Stimulated activated effector memory CD8-positive, alpha-beta T cell treated with anti-CD3 and anti-CD28 coated beads, Interleukin-12 subunit alpha, Interleukin-12 subunit beta, amount 100 ng/mL, for 72 hours (primary cell): ENCODE measurements at regions not wholly inside any gene's neighbourhood (a gene's known extent, or its start where the extent isn't known, plus 50 kb on each side); places are given as distances from the start of the nearest gene placed in this dataset.
"Not testable (repeated sequence)": the region's sequence is repeated elsewhere in the genome, so short reads cannot be mapped to it uniquely, and the experiment has no call there.

Experiments
- ATAC-seq: fragments of 150-1000 bp; cut with Tn5 transposase; 2 replicates; pipeline ENCODE4 v1.10.0; 2021
- DNase-seq, 2 donors: peaks; one replicate each; pipeline ENCODE4 v3.0.0; 2021 to 2022; ENCODE audit warnings: low spot score in 2 of 2
- H3K27ac Mint-ChIP-seq: one replicate; pipeline ENCODE4 v1.8.0; 2022; ENCODE audit warnings: mild to moderate bottlenecking, mixed read lengths
- H3K36me3 Mint-ChIP-seq: one replicate; pipeline ENCODE4 v1.8.0; 2022; ENCODE audit warnings: mild to moderate bottlenecking, mixed read lengths
- H3K4me1 Mint-ChIP-seq: one replicate; pipeline ENCODE4 v1.8.0; 2022; ENCODE audit warnings: mixed read lengths
- H3K4me3 Mint-ChIP-seq: one replicate; pipeline ENCODE4 v1.8.0; 2022; ENCODE audit warnings: mild to moderate bottlenecking, mixed read lengths
- H3K9me3 Mint-ChIP-seq: one replicate; pipeline ENCODE4 v1.8.0; 2022; ENCODE audit warnings: mixed read lengths

DNA sequence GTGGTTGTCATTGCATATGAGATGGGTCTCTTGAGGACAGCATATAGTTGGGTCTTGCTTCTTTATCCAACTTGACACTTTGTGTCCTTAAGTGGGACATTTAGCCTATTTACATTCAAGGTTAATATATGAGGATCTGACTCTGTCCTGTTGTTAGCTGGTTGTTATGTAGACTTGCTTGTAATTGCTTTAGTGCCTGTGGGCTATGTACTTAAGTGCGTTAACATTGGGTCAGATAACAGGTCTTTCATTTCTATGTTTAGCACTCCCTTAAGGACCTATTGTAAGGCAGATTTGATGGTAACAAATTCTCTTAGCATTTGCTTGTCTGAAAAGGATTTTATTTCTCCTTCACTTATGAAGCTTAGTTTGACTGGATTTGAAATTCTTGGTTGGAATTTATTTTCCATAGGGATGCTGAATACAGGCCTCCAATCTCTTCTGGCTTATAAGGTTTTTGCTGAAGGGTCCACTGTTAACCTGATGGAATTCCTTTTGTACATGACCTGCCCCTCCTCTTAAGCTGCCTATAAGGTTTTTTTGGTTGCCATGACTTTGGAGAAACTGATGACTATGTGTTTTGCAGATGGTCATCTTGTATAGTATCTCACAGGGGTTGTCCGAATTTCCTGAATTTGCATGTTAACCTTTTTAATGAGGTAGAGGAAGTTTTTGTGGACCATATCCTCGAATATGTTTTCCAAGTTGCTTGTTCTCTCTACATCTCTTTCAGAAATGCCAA is 162.0 kb downstream of the NKX6-1 start:
- H3K9me3 Mint-ChIP-seq, result peaks cover 12% of the 10 kb centered on the region
- H3K36me3 Mint-ChIP-seq, result no peaks in the 10 kb centered on the region
- no peak overlapping the region for H3K4me3 Mint-ChIP-seq
- no peak overlapping the region for H3K27ac Mint-ChIP-seq
- ATAC-seq, result no peak
- DNase-seq, result no peak
- H3K4me1 Mint-ChIP-seq, result no peaks in the 10 kb centered on the region

DNA sequence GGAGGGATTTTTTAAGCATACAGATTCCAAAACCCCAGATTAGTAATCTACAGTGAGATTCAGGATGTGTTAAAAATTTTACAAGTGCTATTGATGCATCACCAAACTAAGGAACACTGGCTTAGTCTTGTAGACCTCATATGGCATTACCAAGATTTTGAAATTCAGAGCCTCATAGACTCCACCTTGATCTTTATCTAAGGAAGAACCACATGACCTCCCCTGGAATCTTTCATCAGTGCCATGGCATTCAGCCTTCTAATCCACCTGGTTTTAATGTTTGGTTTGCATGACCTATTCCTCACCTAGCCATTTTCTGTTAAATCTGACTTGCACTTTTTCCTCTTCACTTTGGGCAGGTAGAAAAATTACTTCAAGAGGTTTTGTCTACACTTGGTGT is 171.6 kb downstream of the NKX6-1 start:
- peaks cover 6% of the 10 kb centered on the region for H3K9me3 Mint-ChIP-seq
- H3K4me1 Mint-ChIP-seq, result no peaks in the 10 kb centered on the region
- H3K4me3 Mint-ChIP-seq, result no peak overlapping the region
- H3K36me3 Mint-ChIP-seq, result no peaks in the 10 kb centered on the region
- ATAC-seq (no peak), DNase-seq (no peak)
- no peak overlapping the region for H3K27ac Mint-ChIP-seq

DNA sequence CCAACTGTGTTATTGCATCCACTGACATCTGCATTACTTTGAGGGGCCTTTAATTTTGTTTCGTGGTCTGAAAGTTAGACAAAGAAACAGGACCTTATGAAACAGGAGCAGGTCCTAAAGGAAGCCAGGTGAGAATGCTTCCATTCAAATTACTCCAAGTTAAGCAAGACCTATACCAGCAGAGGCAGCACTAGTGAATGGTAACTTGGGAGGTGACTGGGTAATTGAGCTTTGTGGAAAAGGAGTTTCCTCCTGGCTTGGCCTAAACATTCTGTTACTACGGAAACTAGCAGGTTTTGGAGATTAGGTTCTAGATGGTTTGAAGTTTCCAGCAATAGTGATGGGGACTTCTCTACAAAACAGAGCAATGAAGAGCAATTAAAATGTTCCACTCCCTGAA is 173.5 kb downstream of the NKX6-1 start:
- H3K9me3 Mint-ChIP-seq, result peaks cover 2% of the 10 kb centered on the region
- H3K27ac Mint-ChIP-seq, result no peak overlapping the region
- no peak for DNase-seq
- H3K36me3 Mint-ChIP-seq, result no peaks in the 10 kb centered on the region
- H3K4me1 Mint-ChIP-seq, result no peaks in the 10 kb centered on the region
- ATAC-seq, result no peak
- H3K4me3 Mint-ChIP-seq, result no peak overlapping the region

DNA sequence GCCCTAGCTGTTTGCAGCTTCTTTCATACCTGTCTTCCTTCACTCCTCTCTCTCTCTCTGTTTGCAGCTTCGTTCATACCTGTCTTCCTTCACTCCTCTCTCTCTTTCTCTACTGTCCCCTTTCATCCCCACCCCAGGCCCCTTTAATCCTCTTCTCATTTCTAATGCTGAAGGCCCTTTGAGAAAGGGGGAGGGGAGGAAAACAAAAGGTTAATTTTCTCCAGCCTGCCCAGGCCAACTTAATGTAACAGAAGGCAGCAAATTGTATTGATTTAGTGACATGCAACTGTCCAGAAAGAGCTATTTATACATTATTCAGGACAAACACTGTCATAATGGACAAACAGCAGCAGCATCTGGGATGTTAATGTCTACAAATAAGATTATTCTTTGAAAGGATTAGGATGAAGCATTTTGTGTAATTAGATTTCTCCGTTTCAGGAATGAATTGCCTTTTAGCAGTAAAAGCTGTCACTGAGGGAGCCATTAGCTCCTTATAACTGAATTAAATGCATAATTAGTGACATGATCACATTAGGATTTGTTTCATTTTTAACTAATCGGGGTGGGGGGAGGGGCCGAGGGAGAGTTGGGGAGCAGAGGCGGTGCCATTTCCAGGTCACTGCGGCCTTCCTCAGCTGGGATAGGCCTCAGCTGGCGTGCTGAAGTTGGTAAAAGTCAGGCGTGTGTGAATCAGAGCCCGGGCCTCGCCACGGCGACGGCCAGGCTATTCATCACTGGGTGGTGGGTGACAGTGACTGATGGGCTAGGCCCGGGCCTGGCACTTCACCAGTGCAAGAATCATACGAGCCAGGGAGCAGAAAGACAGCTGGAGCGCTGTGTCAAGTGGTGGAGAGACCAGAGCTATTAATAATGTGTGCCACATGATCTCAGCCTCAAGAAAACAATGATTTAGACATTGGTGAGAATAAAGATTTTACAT is 174.5 kb downstream of the NKX6-1 start:
- H3K9me3 Mint-ChIP-seq, result peaks cover 2% of the 10 kb centered on the region
- ATAC-seq (no peak), DNase-seq (no peak)
- H3K4me3 Mint-ChIP-seq, result no peak overlapping the region
- H3K4me1 Mint-ChIP-seq, result no peaks in the 10 kb centered on the region
- no peak overlapping the region for H3K27ac Mint-ChIP-seq
- no peaks in the 10 kb centered on the region for H3K36me3 Mint-ChIP-seq

DNA sequence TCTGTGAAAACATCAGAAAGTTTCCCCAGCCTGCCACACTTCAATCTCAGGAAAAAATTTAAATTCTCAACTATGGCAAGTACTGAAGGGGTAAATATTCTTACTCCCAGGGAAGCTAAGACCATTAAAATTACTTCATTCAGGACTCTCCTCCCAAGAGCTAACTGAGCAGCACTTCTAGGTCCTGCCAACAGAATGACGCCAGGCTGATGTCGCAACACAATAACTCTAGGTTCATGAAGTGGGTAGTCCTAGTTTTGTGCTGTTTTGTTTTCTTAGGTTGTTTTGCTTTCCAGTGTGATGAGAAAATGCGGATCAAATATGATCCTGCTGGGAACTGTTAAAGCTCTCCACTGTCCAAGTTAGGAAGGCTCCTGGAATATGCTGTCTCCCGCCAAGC is 180.0 kb downstream of the NKX6-1 start:
- no peak overlapping the region for H3K4me3 Mint-ChIP-seq
- no peaks in the 10 kb centered on the region for H3K36me3 Mint-ChIP-seq
- ATAC-seq (no peak), DNase-seq (no peak)
- H3K9me3 Mint-ChIP-seq, result no peaks in the 10 kb centered on the region
- H3K4me1 Mint-ChIP-seq, result no peaks in the 10 kb centered on the region
- no peak overlapping the region for H3K27ac Mint-ChIP-seq

DNA sequence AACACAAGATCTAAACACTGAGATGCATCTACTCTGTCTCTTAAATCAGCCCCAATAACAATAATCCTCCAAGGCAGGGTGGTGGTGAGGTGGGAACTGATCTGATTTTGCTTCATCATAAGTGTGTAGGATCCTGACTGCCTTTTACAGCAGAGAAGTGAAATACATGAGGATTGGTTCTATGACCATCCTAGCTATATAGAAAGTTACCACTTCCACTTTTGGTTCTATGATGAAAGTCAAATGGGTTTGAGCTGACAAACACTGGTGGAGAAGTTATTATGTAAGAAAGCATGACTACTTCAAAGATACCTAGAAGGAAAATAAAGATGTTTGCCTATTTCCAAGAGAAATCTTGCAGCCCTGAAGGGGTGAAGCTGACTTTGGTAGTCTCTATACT is 181.6 kb downstream of the NKX6-1 start:
- H3K27ac Mint-ChIP-seq, result no peak overlapping the region
- H3K9me3 Mint-ChIP-seq, result peaks cover 3% of the 10 kb centered on the region
- no peak overlapping the region for H3K4me3 Mint-ChIP-seq
- H3K4me1 Mint-ChIP-seq, result no peaks in the 10 kb centered on the region
- ATAC-seq (no peak), DNase-seq (no peak)
- H3K36me3 Mint-ChIP-seq, result no peaks in the 10 kb centered on the region

DNA sequence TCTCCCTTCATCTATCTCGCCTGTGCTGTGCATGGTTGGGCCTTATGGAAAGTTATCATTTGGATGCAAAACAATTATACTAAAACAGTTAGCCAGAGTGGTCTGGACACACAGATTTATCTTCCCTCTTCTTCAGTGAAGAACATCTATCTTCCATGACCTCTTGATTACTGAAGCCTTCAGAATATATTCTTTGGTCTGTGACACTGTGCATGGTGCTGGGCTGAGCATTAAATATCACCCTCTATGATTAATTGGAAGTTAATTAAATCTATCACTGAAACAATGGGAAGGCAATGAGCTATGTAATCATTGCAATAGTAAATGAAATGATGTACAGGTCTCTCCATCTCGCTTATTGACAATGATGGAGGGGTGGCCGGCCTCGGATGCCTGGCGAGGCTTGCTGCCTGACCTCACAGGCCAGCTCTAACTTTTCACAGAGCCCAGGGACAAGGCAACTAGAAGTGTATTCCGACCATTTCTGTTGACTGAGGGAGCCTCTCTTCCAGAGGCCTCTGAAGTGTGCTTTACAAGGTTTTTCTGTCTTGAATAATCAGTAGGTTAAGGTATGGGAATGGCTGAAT is 186.6 kb downstream of the NKX6-1 start:
- H3K4me3 Mint-ChIP-seq, result no peak overlapping the region
- H3K27ac Mint-ChIP-seq, result no peak overlapping the region

DNA sequence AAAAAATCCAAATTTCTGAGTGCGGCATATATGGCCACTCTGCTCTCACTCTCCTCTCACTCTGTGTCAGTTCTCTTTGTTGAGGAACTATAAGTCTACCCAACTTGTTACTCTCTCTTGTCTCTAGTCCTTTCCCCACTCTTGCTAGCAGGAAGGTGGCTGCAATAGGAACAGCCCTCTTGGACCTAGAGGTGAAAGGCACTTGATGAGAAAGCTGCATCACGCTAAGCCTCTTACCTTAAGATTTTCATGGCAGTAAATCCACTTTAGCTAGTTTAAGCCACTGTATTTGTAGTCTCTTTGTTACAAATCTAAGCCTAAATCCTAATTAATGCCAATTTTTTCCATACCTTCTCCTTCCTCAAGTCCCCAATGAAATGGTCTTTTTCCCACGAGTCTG is 189.9 kb downstream of the NKX6-1 start:
- DNase-seq, result no peak
- ATAC-seq, result no peak

More for the DNA sequence above, 186.6 kb downstream of the NKX6-1 start:
- DNase-seq (no peak), ATAC-seq (no peak)
- no peaks in the 10 kb centered on the region for H3K4me1 Mint-ChIP-seq
- H3K9me3 Mint-ChIP-seq, result peaks cover 7% of the 10 kb centered on the region
- H3K36me3 Mint-ChIP-seq, result no peaks in the 10 kb centered on the region

DNA sequence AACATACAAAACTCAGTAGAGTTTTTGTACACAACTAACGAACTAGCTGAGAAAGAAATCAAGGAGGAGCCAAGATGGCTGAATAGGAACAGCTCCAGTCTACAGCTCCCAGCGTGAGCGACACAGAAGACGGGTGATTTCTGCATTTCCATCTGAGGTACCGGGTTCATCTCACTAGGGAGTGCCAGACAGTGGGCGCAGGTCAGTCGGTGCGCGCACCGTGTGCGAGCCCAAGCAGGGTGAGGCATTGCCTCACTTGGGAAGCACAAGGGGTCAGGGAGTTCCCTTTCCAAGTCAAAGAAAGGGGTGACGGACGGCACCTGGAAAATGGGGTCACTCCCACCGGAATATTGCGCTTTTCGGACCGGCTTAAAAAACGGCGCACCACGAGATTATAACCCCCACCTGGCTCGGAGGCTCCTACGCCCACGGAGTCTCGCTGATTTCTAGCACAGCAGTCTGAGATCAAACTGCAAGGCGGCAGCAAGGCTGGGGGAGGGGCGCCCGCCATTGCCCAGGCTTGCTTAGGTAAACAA is 200.3 kb downstream of the NKX6-1 start:
- not testable (repeated sequence) for DNase-seq, H3K4me3 Mint-ChIP-seq, H3K27ac Mint-ChIP-seq, H3K9me3 Mint-ChIP-seq, ATAC-seq, H3K36me3 Mint-ChIP-seq, H3K4me1 Mint-ChIP-seq

More for the DNA sequence above, 189.9 kb downstream of the NKX6-1 start:
- no peaks in the 10 kb centered on the region for H3K36me3 Mint-ChIP-seq
- H3K9me3 Mint-ChIP-seq, result peaks cover 7% of the 10 kb centered on the region
- no peaks in the 10 kb centered on the region for H3K4me1 Mint-ChIP-seq
- no peak overlapping the region for H3K4me3 Mint-ChIP-seq
- no peak overlapping the region for H3K27ac Mint-ChIP-seq

DNA sequence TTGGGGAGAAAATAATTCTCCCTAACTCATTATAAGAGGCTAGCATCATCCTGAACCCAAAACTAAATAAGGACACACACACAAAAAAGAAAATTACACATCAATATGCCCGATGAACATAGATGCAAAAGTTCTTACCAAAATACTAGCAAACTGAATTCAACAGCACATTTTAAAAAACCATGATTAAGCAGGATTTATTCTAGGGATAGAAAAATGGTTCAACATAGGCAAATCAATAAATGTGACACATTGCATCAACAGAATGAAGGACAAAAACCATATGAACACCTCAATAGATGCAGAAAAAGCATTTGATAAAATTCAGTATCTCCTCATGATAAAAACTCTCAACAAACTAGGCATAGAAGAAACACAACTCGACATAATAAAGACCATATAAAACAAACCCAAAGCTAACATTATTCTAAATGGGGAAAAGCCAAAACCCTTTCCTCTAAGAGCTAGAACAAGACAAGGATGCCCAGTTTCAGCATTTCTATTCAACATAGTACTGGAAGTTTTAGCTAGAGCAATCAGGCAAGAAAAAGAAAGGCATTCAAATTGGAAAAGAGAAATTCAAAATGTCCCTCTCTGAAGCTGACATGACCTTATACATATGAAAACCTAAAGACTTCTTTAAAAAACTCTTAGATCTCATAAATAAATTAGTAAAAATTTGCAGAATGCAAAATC is 200.9 kb downstream of the NKX6-1 start:
- Mint-ChIP-seq H3K4me1 (no peaks in the 10 kb centered on the region), H3K9me3 (no peaks in the 10 kb centered on the region), H3K27ac (no peak overlapping the region), H3K36me3 (no peaks in the 10 kb centered on the region), H3K4me3 (no peak overlapping the region)
- DNase-seq, result no peak
- ATAC-seq, result no peak

DNA sequence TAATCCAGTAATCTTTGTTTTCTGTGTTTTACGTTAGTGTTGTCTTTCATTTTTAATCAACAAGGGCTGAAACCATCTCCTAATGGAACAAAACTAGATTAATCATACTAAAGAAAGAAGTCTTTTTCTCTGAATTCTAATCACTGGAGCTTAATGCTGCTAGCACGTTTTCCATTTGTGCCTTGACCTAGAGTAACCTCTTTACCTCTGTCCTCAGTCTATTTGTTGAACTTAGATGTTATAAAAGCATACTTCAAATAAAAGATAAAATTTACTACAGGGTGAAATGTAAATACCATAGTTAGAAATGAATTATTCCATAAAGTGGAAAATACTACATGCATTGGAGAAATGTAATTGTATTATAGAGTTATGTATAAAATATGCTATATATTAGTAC is 207.1 kb downstream of the NKX6-1 start:
- Mint-ChIP-seq H3K36me3 (no peaks in the 10 kb centered on the region), H3K27ac (no peak overlapping the region), H3K9me3 (peaks cover 7% of the 10 kb centered on the region), H3K4me1 (no peaks in the 10 kb centered on the region), H3K4me3 (no peak overlapping the region)
- DNase-seq (no peak), ATAC-seq (no peak)

DNA sequence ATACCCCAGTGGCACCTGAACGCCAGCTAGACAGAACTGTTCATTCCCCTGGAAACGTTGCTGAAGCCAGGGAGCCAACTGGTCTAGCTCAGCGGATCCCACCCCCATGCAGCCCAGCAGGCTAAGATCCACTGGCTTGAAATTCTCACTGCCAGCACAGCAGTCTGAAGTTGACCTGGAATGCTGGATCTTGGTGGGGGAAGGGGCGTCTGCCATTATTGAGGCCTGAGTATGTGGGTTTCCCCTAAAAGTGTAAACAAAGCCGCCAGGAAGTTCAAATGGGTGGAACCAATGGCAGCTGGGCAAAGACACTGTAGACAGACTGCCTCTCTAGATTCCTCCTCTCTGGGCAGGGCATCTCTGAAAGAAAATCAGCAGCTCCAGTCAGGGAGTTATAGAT is 213.0 kb downstream of the NKX6-1 start:
- Mint-ChIP-seq H3K27ac (no peak overlapping the region), H3K9me3 (peaks cover 8% of the 10 kb centered on the region), H3K36me3 (no peaks in the 10 kb centered on the region), H3K4me3 (no peak overlapping the region), H3K4me1 (no peaks in the 10 kb centered on the region)
- ATAC-seq (no peak), DNase-seq (no peak)

DNA sequence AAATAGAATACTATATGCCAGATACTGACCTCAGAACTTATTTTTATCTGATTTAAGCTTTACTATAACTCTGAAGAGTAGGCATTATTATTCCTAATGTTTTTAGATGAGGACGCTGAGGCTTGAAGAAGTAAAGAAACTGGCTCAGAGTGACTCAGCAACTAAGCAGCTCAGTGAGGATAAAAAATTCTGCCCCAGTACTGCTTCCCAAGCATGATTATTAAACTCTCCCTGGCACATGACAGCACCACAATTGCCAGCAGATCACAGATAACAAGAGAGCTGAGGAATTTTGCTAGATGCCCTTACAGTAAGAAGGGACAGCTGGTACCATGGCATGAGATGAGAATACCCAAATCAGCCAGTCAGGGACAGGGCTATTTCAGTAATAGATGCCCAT is 219.4 kb downstream of the NKX6-1 start:
- Mint-ChIP-seq H3K4me3 (no peak overlapping the region), H3K27ac (no peak overlapping the region), H3K36me3 (no peaks in the 10 kb centered on the region), H3K4me1 (no peaks in the 10 kb centered on the region), H3K9me3 (peaks cover 2% of the 10 kb centered on the region)
- no peak for DNase-seq
- ATAC-seq, result no peak

DNA sequence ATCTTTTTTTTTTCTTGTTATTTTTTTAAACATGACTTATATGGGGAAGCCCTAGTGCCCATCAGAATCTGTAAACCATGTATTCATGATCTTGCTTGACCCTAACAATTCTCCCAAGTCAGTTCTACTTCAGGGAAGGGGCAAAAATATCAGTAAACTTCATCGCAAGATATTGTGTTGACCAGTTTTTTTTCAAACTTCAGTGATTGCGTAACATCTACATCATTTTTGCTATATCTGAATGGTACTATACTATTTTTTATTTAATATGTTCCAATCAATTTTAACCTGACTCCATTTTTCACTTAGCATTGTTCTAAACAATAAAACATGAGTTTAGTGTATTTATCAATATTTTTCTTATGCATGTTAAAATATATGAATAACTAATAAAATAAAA is 221.2 kb downstream of the NKX6-1 start:
- no peaks in the 10 kb centered on the region for H3K36me3 Mint-ChIP-seq
- H3K4me3 Mint-ChIP-seq, result no peak overlapping the region
- no peaks in the 10 kb centered on the region for H3K4me1 Mint-ChIP-seq
- ATAC-seq, result no peak
- H3K9me3 Mint-ChIP-seq, result peaks cover 2% of the 10 kb centered on the region
- H3K27ac Mint-ChIP-seq, result no peak overlapping the region
- DNase-seq, result no peak

DNA sequence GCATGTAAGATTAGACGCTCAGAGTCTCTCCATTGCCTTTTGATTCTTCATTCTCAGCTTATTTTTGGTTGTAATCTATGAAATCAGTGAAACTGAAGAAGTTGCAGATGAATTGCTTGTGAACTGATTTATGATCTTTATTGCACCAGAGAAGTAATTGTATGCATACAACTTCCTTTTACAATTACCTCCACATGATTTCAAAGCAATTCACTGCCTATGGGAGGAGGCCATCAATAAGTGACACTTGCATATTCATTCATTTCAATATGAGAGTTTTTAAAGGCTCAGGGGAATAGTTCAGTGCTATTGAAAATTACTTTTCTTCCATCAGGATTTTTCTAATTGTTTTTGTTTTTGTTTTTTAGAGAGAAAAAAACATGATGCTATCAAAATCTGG is 222.3 kb downstream of the NKX6-1 start:
- no peak overlapping the region for H3K27ac Mint-ChIP-seq
- no peaks in the 10 kb centered on the region for H3K4me1 Mint-ChIP-seq
- DNase-seq, result no peak
- ATAC-seq, result no peak
- H3K4me3 Mint-ChIP-seq, result no peak overlapping the region
- peaks cover 4% of the 10 kb centered on the region for H3K9me3 Mint-ChIP-seq
- no peaks in the 10 kb centered on the region for H3K36me3 Mint-ChIP-seq
